Body of pancreas (tissue), 4 donors: ENCODE measurements at regions not wholly inside any gene's neighbourhood (a gene's known extent, or its start where the extent isn't known, plus 50 kb on each side); places are given as distances from the start of the nearest gene placed in this dataset.

Experiments used
- ATAC-seq: fragments of 150-250 bp; one replicate; pipeline ENCODE4 v1.9.1; 2016
- DNase-seq, 4 donors: peaks; one replicate each; pipeline ENCODE4 v3.0.0-alpha.2; 2019
- H3K27ac ChIP-seq, 4 donors: fragments of 200-600 bp; sonication (generic); 1 replicate in 3 of 4; 2 replicates in 1 of 4; pipeline versions ENCODE4 v1.5.1 to v1.6.1; 2016 to 2019; ENCODE audit warnings: mild to moderate bottlenecking in 1 of 4, mixed read lengths in 1 of 4, moderate library complexity in 1 of 4
- H3K27me3 ChIP-seq, 2 donors: fragments of 200-600 bp; sonication (generic); one replicate each; pipeline ENCODE4 v1.6.0; 2016; ENCODE audit warnings: mild to moderate bottlenecking in 1 of 2
- H3K36me3 ChIP-seq, 2 donors: fragments of 200-600 bp; sonication (generic); replicated peaks in 1 of 2; 2 replicates each; pipeline ENCODE4 v1.5.1; 2016; ENCODE audit warnings: low read depth in 2 of 2; ENCODE audit not compliant: insufficient read depth in 1 of 2
- H3K4me1 ChIP-seq: fragments of 200-600 bp; sonication (generic); one replicate; pipeline ENCODE4 v1.6.0; 2016
- H3K4me3 ChIP-seq, 2 donors: fragments of 200-600 bp; sonication (generic); 1 replicate in 1 of 2; 2 replicates in 1 of 2; pipeline ENCODE4 v1.5.1; 2016 to 2019
- H3K9me3 ChIP-seq, 3 donors: fragments of 200-600 bp; sonication (generic); 1 replicate in 2 of 3; 2 replicates in 1 of 3; pipeline ENCODE4 v1.5.1; 2016
- POLR2A ChIP-seq, 3 donors: fragments of 450-650 bp; IDR thresholded peaks; one replicate each; pipeline ENCODE4 v1.6.1; 2016; ENCODE audit warnings: antibody characterized with exemption in 3 of 3, mild to moderate bottlenecking in 2 of 3
- WGBS, 2 donors: methylation state at CpG; one replicate each; pipeline ENCODE4 v1.1.5; 2017; 5-methylcytosine and 5-hydroxymethylcytosine counted together
- intact Hi-C: fragments of 100-400 bp; cut with DNase I; formaldehyde crosslinking; loops from one replicate; pipeline ENCODE4 v1.15.1; 2023
- TF ChIP-seq, protein P1 (sequence below), 7 experiments: fragments of 450-650 bp in 4 of 7; fragments of 200-600 bp in 3 of 7; sonication (generic) in 3 of 7; IDR thresholded peaks; one replicate each; pipeline ENCODE4 v1.5.1; 2016 to 2019; ENCODE audit warnings: antibody characterized with exemption in 7 of 7

DNA sequence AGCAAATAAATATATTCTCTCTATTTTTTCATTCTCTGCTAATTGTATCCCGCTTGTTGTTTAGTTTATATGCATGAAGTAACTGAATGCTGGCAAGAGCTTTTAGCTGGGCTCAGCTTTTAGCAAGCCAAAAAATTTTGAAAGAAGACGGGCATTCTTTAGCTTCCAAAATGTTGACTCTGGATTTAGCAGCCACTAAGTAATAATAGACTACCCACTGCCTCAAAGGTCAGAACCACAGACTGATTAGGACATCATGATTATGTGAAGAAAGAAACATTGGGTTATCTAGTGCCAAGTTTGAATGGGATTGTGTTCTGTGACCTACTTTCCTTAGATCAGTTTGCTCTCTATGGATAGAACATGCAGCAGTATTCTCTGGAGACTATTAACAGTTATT lies 80.3 kb upstream of the DPH5 start:
- H3K4me1 ChIP-seq: no peaks in the 10 kb centered on the region
- ATAC-seq (no peak), DNase-seq (no peak)
- intact Hi-C loops: no loop called here
- H3K4me3 ChIP-seq: no peak overlapping the region
- no peaks in the 10 kb centered on the region for H3K9me3 ChIP-seq
- H3K36me3 ChIP-seq: no peaks in the 10 kb centered on the region
- no peaks in the 10 kb centered on the region for H3K27me3 ChIP-seq
- WGBS, 2 donors: 78 to 85% methylated on average over 2 of the region's 2 CpGs
- H3K27ac ChIP-seq: no peak overlapping the region
- no peak for TF ChIP-seq POLR2A (IDR thresholded peaks at IDR 0.05)

DNA sequence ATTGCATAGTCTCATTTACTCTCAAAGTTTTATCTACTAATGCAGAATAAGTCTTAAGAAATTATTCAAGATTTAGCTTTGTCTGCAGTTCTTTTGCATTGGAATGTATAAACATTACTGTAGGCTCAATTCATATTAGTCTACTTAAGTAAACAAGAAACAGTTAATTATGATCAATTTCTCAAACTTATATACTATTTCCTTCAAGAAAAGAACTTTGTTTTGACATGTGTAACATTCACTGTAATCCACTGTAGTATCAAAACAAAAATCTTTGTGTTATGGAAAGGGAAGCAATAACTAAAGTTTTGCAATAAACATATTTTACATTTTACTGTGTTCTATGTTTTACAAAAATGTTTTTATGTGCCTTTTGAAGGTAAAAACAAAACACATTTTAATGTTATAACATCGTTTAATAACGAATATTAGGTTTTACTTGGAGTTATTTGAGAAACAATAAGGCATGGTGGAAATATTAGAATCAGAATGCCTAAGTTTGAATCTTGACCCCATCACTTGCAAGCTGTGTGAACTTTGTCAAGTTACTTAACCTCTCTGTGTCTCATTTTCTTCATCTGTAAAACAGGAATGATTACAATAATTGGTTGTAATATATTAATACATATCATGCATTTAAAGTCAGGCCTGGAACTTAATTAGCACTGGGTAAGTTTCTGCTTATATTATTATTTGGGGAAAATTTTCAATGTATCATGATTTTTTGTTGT lies 77.0 kb upstream of the DPH5 start:
- no peaks in the 10 kb centered on the region for H3K9me3 ChIP-seq
- no peaks in the 10 kb centered on the region for H3K4me1 ChIP-seq
- 42 to 50% methylated on average over 2 of the region's 2 CpGs for WGBS, 2 donors
- no peak overlapping the region for H3K27ac ChIP-seq
- intact Hi-C loops: no loop called here
- ATAC-seq (no peak), DNase-seq (no peak)
- H3K36me3 ChIP-seq: no peaks in the 10 kb centered on the region
- TF ChIP-seq POLR2A (IDR thresholded peaks at IDR 0.05): no peak
- TF ChIP-seq, protein P1, sequence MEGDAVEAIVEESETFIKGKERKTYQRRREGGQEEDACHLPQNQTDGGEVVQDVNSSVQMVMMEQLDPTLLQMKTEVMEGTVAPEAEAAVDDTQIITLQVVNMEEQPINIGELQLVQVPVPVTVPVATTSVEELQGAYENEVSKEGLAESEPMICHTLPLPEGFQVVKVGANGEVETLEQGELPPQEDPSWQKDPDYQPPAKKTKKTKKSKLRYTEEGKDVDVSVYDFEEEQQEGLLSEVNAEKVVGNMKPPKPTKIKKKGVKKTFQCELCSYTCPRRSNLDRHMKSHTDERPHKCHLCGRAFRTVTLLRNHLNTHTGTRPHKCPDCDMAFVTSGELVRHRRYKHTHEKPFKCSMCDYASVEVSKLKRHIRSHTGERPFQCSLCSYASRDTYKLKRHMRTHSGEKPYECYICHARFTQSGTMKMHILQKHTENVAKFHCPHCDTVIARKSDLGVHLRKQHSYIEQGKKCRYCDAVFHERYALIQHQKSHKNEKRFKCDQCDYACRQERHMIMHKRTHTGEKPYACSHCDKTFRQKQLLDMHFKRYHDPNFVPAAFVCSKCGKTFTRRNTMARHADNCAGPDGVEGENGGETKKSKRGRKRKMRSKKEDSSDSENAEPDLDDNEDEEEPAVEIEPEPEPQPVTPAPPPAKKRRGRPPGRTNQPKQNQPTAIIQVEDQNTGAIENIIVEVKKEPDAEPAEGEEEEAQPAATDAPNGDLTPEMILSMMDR (IDR thresholded peaks at IDR 0.05): no peak
- no peaks in the 10 kb centered on the region for H3K27me3 ChIP-seq
- no peak overlapping the region for H3K4me3 ChIP-seq

DNA sequence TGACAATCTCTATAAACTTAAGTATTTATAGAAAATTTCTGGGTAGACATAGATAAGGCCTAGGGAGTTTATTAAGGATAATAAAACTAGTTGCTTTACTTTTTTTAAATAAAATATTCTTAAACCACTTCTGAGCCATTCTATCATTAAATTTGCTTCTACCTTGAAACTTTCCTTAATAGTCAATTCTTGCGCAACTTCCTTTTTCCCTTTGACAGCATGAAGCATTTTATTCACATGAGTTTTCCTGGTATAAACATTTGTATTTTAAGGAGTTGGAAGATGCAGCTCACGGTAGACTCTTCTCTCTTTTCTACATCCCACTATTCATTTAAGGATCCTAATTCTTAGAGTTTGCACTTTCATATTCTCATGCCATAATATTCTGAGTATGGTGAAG lies 75.8 kb upstream of the DPH5 start:
- no peak overlapping the region for H3K4me3 ChIP-seq
- H3K4me1 ChIP-seq: no peaks in the 10 kb centered on the region
- no peaks in the 10 kb centered on the region for H3K9me3 ChIP-seq
- no peak overlapping the region for H3K27ac ChIP-seq
- no peaks in the 10 kb centered on the region for H3K27me3 ChIP-seq
- no peaks in the 10 kb centered on the region for H3K36me3 ChIP-seq
- WGBS, 2 donors: 76% methylated on average over 2 of the region's 2 CpGs
- TF ChIP-seq, protein P1 (IDR thresholded peaks at IDR 0.05): no peak
- TF ChIP-seq POLR2A (IDR thresholded peaks at IDR 0.05): no peak
- ATAC-seq (no peak), DNase-seq (no peak)
- intact Hi-C loops: no loop called here

DNA sequence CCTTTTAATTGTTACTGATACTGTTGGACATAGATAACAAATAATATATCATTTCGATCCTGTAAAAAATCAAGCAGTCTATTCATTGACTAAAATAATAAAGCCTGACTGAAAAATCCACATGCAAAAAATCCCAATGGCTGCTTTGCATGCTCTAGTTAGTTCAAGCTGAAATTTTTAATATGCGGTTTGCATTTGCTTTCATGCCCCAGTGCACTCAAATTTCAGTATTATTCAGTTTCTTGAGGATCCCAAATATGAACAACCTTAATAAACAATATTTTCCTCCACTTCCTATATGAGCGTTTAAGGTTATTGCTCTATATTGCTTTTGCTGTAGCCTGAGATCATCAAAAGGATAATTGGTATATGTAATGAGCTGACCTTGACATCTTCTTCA lies 75.1 kb upstream of the DPH5 start:
- Histone ChIP-seq H3K36me3 (no peaks in the 10 kb centered on the region), H3K27ac (no peak overlapping the region), H3K4me3 (no peak overlapping the region), H3K9me3 (no peaks in the 10 kb centered on the region), H3K4me1 (no peaks in the 10 kb centered on the region), H3K27me3 (no peaks in the 10 kb centered on the region)
- intact Hi-C loops: no loop called here
- WGBS, 2 donors: 79 to 83% methylated on average over 3 of the region's 3 CpGs
- TF ChIP-seq, protein P1 (IDR thresholded peaks at IDR 0.05): no peak
- TF ChIP-seq POLR2A (IDR thresholded peaks at IDR 0.05): no peak
- DNase-seq (no peak), ATAC-seq (no peak)

DNA sequence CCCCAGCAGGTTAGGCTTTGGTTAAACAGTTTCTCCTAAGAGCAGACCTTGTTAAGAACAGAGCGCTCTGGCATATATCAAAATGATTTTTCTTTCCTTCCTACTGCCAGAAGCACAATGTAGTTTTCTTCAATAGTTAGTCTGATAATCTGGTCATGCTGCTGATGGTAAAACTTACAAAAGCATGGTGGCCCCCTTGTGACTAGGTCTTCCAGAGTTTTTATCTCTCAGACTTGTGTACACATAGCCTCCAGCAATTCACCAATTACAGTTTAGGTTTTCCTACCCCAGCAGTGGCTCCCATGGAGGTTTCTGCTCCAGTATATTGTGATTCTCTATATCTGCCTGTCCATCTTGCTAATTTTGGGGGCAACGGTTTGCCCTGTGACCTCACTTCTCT lies 73.3 kb upstream of the DPH5 start:
- no peak for TF ChIP-seq POLR2A (IDR thresholded peaks at IDR 0.05)
- TF ChIP-seq, protein P1 (IDR thresholded peaks at IDR 0.05): no peak
- H3K27me3 ChIP-seq: no peaks in the 10 kb centered on the region
- no peak for ATAC-seq
- no peak overlapping the region for H3K4me3 ChIP-seq
- no peak overlapping the region for H3K27ac ChIP-seq
- DNase-seq: no peak
- intact Hi-C loops: no loop called here
- 73 to 83% methylated on average over 2 of the region's 2 CpGs for WGBS, 2 donors
- H3K9me3 ChIP-seq: no peaks in the 10 kb centered on the region
- no peaks in the 10 kb centered on the region for H3K4me1 ChIP-seq
- no peaks in the 10 kb centered on the region for H3K36me3 ChIP-seq
